ENCODE measurements at regions not wholly inside any gene's neighbourhood (a gene's known extent, or its start where the extent isn't known, plus 50 kb on each side); places are given as distances from the start of the nearest gene placed in this dataset.

- H3K27ac ChIP-seq, result no peak overlapping the region
- DNase-seq, result no peak
- no peak overlapping the region for H3K4me3 ChIP-seq
- H3K9ac ChIP-seq (ENCODE audit: low read depth in 2 of 2, low read length in 2 of 2), result no peak overlapping the region
- TF ChIP-seq CTCF (IDR thresholded peaks at IDR 0.05), result no peak
- H3K9me3 ChIP-seq, result no peaks in the 10 kb centered on the region
- no peaks in the 10 kb centered on the region for H3K36me3 ChIP-seq
- no peaks in the 10 kb centered on the region for H3K4me1 ChIP-seq
- intact Hi-C loops (cut with DNase I), result no loop called here
- no peaks in the 10 kb centered on the region for H3K27me3 ChIP-seq
These were observed 113.7 kb upstream of the ADAMTS16 start for GRCh38 chr5:5026409-5026785.

- no peak for DNase-seq
- Histone ChIP-seq H3K4me3 (no peak overlapping the region), H3K9me3 (no peaks in the 10 kb centered on the region), H3K27ac (no peak overlapping the region), H3K36me3 (no peaks in the 10 kb centered on the region), H3K27me3 (no peaks in the 10 kb centered on the region), H3K9ac (ENCODE audit: low read depth in 2 of 2, low read length in 2 of 2) (no peak overlapping the region), H3K4me1 (no peaks in the 10 kb centered on the region)
- TF ChIP-seq CTCF (IDR thresholded peaks at IDR 0.05), result no peak
- intact Hi-C loops (cut with DNase I), result no loop called here
These were observed 108.5 kb upstream of the ADAMTS16 start for GRCh38 chr5:5031665-5032064.

GRCh38 chr5:5037674-5038073, 102.5 kb upstream of the ADAMTS16 start:
- Histone ChIP-seq H3K4me3 (no peak overlapping the region), H3K27me3 (no peaks in the 10 kb centered on the region), H3K9me3 (no peaks in the 10 kb centered on the region), H3K9ac (ENCODE audit: low read depth in 2 of 2, low read length in 2 of 2) (no peak overlapping the region), H3K27ac (no peak overlapping the region), H3K36me3 (no peaks in the 10 kb centered on the region), H3K4me1 (no peaks in the 10 kb centered on the region)
- intact Hi-C loops (cut with DNase I), result no loop called here
- DNase-seq, result no peak
- no peak for TF ChIP-seq CTCF (IDR thresholded peaks at IDR 0.05)

GRCh38 chr5:5039918-5040317, 100.2 kb upstream of the ADAMTS16 start:
- H3K9me3 ChIP-seq, result no peaks in the 10 kb centered on the region
- no peak overlapping the region for H3K4me3 ChIP-seq
- no peaks in the 10 kb centered on the region for H3K27me3 ChIP-seq
- no peaks in the 10 kb centered on the region for H3K36me3 ChIP-seq
- no peak for DNase-seq
- no peak for TF ChIP-seq CTCF (IDR thresholded peaks at IDR 0.05)
- no peak overlapping the region for H3K9ac ChIP-seq (ENCODE audit: low read depth in 2 of 2, low read length in 2 of 2)
- intact Hi-C loops (cut with DNase I), result no loop called here
- H3K4me1 ChIP-seq, result no peaks in the 10 kb centered on the region
- H3K27ac ChIP-seq, result no peak overlapping the region

- no peak overlapping the region for H3K4me3 ChIP-seq
- no peaks in the 10 kb centered on the region for H3K9me3 ChIP-seq
- H3K4me1 ChIP-seq, result no peaks in the 10 kb centered on the region
- no peaks in the 10 kb centered on the region for H3K27me3 ChIP-seq
- intact Hi-C loops (cut with DNase I), result no loop called here
- no peak overlapping the region for H3K9ac ChIP-seq (ENCODE audit: low read depth in 2 of 2, low read length in 2 of 2)
- no peak for DNase-seq
- TF ChIP-seq CTCF (IDR thresholded peaks at IDR 0.05), result no peak
- H3K27ac ChIP-seq, result no peak overlapping the region
- no peaks in the 10 kb centered on the region for H3K36me3 ChIP-seq
These were observed 99.4 kb upstream of the ADAMTS16 start for GRCh38 chr5:5040712-5041111.

- Histone ChIP-seq H3K27me3 (no peaks in the 10 kb centered on the region), H3K9me3 (no peaks in the 10 kb centered on the region), H3K36me3 (no peaks in the 10 kb centered on the region), H3K9ac (ENCODE audit: low read depth in 2 of 2, low read length in 2 of 2) (no peak overlapping the region), H3K4me1 (no peaks in the 10 kb centered on the region), H3K27ac (no peak overlapping the region), H3K4me3 (no peak overlapping the region)
- intact Hi-C loops (cut with DNase I), result no loop called here
- no peak for TF ChIP-seq CTCF (IDR thresholded peaks at IDR 0.05)
- no peak for DNase-seq
These were observed 97.3 kb upstream of the ADAMTS16 start for GRCh38 chr5:5042806-5043205.

Measured in colonic mucosa (tissue), 4 donors.